K562 (cell line): ENCODE measurements at regions not wholly inside any gene's neighbourhood (a gene's known extent, or its start where the extent isn't known, plus 50 kb on each side); places are given as distances from the start of the nearest gene placed in this dataset.

Source experiments
- ATAC-seq: fragments of 200-7000 bp; cut with Tn5 transposase; 3 replicates; pipeline ENCODE4 v1.9.1; 2020; ENCODE audit warnings: moderate library complexity
- BruUV-seq: library from RNA; stranded (reverse); fragments of 400-500 nt; replicated peaks from 2 replicates; lab custom pipeline; 2021; lab: Mats Ljungman, UMichigan
- CTCF ChIA-PET: fragments of 300-600 bp; formaldehyde crosslinking; extraction: SDS; loops from one replicate; lab custom pipeline; 2021; ENCODE audit warnings: low intra/inter-chr PET ratio; lab: Yijun Ruan, JAX
- POLR2A ChIA-PET: fragments of 300-600, 350-650 bp; sonication (Branson Sonifier 250); formaldehyde crosslinking; extraction: SDS; loops from one replicate; lab custom pipeline; 2021; ENCODE audit warnings: antibody characterized with exemption, inconsistent platforms; lab: Yijun Ruan, JAX
- DNase-seq, 4 experiments: peaks; one replicate each; pipeline versions ENCODE4 v3.0.0 to v3.0.0-alpha.2; 2011 to 2018; ENCODE audit warnings: low spot score in 3 of 4, mixed read lengths in 3 of 4; ENCODE audit errors: extremely low read depth in 1 of 4
- FAIRE-seq: peaks from 2 replicates; lab custom pipeline; 2011; peaks lifted over from hg19 to GRCh38; lab: Jason Lieb, UNC
- H2AFZ ChIP-seq: 2 replicates; pipeline ENCODE4 v1.6.0; 2011; ENCODE audit warnings: low read depth, low read length, control low read depth, inconsistent platforms
- H3K27ac ChIP-seq: fragments of 200-600 bp; 3 replicates; pipeline ENCODE4 v1.8.0; 2011; ENCODE audit warnings: low read depth, mild to moderate bottlenecking, control low read depth, inconsistent platforms, low read length, moderate library complexity, mixed read lengths; ENCODE audit errors: extremely low read depth
- H3K27me3 ChIP-seq, 2 experiments: fragments of 300-600 bp in 1 of 2; 2 replicates in 1 of 2; 3 replicates in 1 of 2; pipeline versions ENCODE4 v1.6.0 to v1.8.0; 2011; ENCODE audit warnings: inconsistent platforms in 2 of 2, low read length in 2 of 2, mild to moderate bottlenecking in 1 of 2, mixed read lengths in 1 of 2, moderate library complexity in 1 of 2; ENCODE audit not compliant: control insufficient read depth in 2 of 2, insufficient read depth in 2 of 2
- H3K36me3 ChIP-seq: fragments of 300-600 bp; 3 replicates; pipeline ENCODE4 v1.8.0; 2011; ENCODE audit warnings: mild to moderate bottlenecking, low read length, inconsistent platforms; ENCODE audit not compliant: control insufficient read depth, insufficient read depth
- H3K4me1 ChIP-seq, 2 experiments: fragments of 200-600 bp in 1 of 2; replicated peaks in 1 of 2; 2 replicates in 1 of 2; 3 replicates in 1 of 2; pipeline versions ENCODE4 v1.5.1 to v1.8.0; 2011; ENCODE audit warnings: inconsistent platforms in 2 of 2, low read length in 2 of 2, mild to moderate bottlenecking in 1 of 2, mixed read lengths in 1 of 2, moderate library complexity in 1 of 2; ENCODE audit not compliant: control insufficient read depth in 2 of 2, insufficient read depth in 2 of 2
- H3K4me2 ChIP-seq: 2 replicates; pipeline ENCODE4 v1.6.1; 2011; ENCODE audit warnings: low read length, control low read depth, inconsistent platforms, mixed read lengths; ENCODE audit not compliant: insufficient read depth
- H3K4me3 ChIP-seq: fragments of 200-600 bp; sonication (generic), shearing (Covaris generic); 2 replicates; pipeline ENCODE4 v1.5.1; 2016; ENCODE audit warnings: control low read depth, inconsistent platforms
- H3K79me2 ChIP-seq: fragments of 200-600 bp; 3 replicates; pipeline ENCODE4 v1.8.0; 2011; ENCODE audit warnings: low read length, inconsistent platforms; ENCODE audit not compliant: control insufficient read depth, insufficient read depth
- H3K9ac ChIP-seq, 2 experiments: 2 replicates each; pipeline versions ENCODE4 v1.6.0 to v1.6.1; 2011; ENCODE audit warnings: low read depth in 2 of 2, low read length in 2 of 2, control low read depth in 1 of 2, inconsistent platforms in 1 of 2, mild to moderate bottlenecking in 1 of 2, mixed read lengths in 1 of 2; ENCODE audit not compliant: insufficient read depth in 1 of 2
- H3K9me1 ChIP-seq: one replicate; pipeline ENCODE4 v1.6.0; 2011; ENCODE audit warnings: inconsistent platforms, mild to moderate bottlenecking, low read length, moderate library complexity; ENCODE audit not compliant: control insufficient read depth, insufficient read depth
- H3K9me3 ChIP-seq: replicated peaks from 2 replicates; pipeline ENCODE4 v1.5.1; 2011; ENCODE audit warnings: low read depth, low read length, inconsistent platforms; ENCODE audit not compliant: control insufficient read depth, insufficient read depth
- H4K20me1 ChIP-seq: replicated peaks from 2 replicates; pipeline ENCODE4 v1.6.1; 2011; ENCODE audit warnings: low read length, inconsistent platforms, mixed read lengths; ENCODE audit not compliant: control insufficient read depth, insufficient read depth
- AFF4 ChIP-seq: sonication (generic); formaldehyde crosslinking; IDR thresholded peaks from 2 replicates; pipeline ENCODE4 v1.8.0; 2023; ENCODE audit warnings: mild to moderate bottlenecking, missing genetic modification reagents
- POLR2G ChIP-seq: fragments of 200-400 bp; formaldehyde crosslinking; IDR thresholded peaks from 2 replicates; pipeline ENCODE4 v1.6.1; 2017; ENCODE audit warnings: low read depth, mild to moderate bottlenecking, antibody characterized with exemption, low read length, moderate library complexity
- SAP30 ChIP-seq: fragments of 200-600 bp; sonication (generic); IDR thresholded peaks from 2 replicates; pipeline ENCODE4 v1.6.1; 2012; ENCODE audit warnings: borderline replicate concordance, low read depth, mild to moderate bottlenecking, moderate library complexity, low read length, control low read depth, inconsistent platforms; ENCODE audit not compliant: insufficient read depth, poor library complexity, severe bottlenecking
- TCF3 ChIP-seq: sonication (generic); formaldehyde crosslinking; IDR thresholded peaks from 2 replicates; pipeline ENCODE4 v1.4.0; 2020; ENCODE audit warnings: mild to moderate bottlenecking, missing genetic modification reagents
- ZBTB5 ChIP-seq: fragments of 450-650 bp; IDR thresholded peaks from 2 replicates; pipeline ENCODE4 v1.6.1; 2017; ENCODE audit warnings: antibody characterized with exemption
- ZNF41 ChIP-seq: fragments of 250-450 bp; sonication (Bioruptor Pico); conservative IDR thresholded peaks from 2 replicates; pipeline ENCODE4 v1.4.0; 2020; ENCODE audit warnings: mild to moderate bottlenecking
- ZNF75A ChIP-seq: fragments of 450-650 bp; formaldehyde crosslinking; IDR thresholded peaks from 2 replicates; pipeline ENCODE4 v1.4.0; 2020; ENCODE audit warnings: mild to moderate bottlenecking
- ZNF830 ChIP-seq: fragments of 250-450 bp; sonication (Bioruptor Pico); IDR thresholded peaks from 2 replicates; pipeline ENCODE4 v1.5.0; 2021; ENCODE audit warnings: mild to moderate bottlenecking
- WGBS: fragments of 100-300 bp; shearing (Covaris generic); methylation state at CpG from one replicate; pipeline ENCODE4 v1.1.6; 2016; ENCODE audit warnings: low coverage, mixed read lengths; ENCODE audit not compliant: insufficient coverage; ENCODE audit errors: missing lambda C conversion rate; 5-methylcytosine and 5-hydroxymethylcytosine counted together
- in situ Hi-C: fragments of 300-500 bp; cut with MboI; formaldehyde crosslinking; loops from 4 replicates; pipeline ENCODE4 v1.15.0; 2018; ENCODE audit warnings: inconsistent platforms, mixed read lengths
- intact Hi-C: fragments of 100-400 bp; cut with micrococcal nuclease; formaldehyde crosslinking; loops from 2 replicates; pipeline ENCODE4 v1.14.2; 2022
- TF ChIP-seq, protein P1 (sequence below): sonication (generic); formaldehyde crosslinking; IDR thresholded peaks from 2 replicates; pipeline ENCODE4 v1.8.1; 2023; ENCODE audit warnings: mild to moderate bottlenecking, missing genetic modification reagents

GRCh38 chr4:117284736-117285135, 199.4 kb upstream of the TRAM1L1 start (continued):
- TF ChIP-seq AFF4 (CRISPR knock-in tag) (no peak), POLR2G (no peak)
- TF ChIP-seq, protein P1, sequence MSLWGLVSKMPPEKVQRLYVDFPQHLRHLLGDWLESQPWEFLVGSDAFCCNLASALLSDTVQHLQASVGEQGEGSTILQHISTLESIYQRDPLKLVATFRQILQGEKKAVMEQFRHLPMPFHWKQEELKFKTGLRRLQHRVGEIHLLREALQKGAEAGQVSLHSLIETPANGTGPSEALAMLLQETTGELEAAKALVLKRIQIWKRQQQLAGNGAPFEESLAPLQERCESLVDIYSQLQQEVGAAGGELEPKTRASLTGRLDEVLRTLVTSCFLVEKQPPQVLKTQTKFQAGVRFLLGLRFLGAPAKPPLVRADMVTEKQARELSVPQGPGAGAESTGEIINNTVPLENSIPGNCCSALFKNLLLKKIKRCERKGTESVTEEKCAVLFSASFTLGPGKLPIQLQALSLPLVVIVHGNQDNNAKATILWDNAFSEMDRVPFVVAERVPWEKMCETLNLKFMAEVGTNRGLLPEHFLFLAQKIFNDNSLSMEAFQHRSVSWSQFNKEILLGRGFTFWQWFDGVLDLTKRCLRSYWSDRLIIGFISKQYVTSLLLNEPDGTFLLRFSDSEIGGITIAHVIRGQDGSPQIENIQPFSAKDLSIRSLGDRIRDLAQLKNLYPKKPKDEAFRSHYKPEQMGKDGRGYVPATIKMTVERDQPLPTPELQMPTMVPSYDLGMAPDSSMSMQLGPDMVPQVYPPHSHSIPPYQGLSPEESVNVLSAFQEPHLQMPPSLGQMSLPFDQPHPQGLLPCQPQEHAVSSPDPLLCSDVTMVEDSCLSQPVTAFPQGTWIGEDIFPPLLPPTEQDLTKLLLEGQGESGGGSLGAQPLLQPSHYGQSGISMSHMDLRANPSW = no peak
- TF ChIP-seq, all 486 proteins: peak for 0

GRCh38 chr4:117293784-117294183, 208.4 kb upstream of the TRAM1L1 start:
- TF ChIP-seq ZNF41 (CRISPR knock-in tag) (no peak), ZNF75A (CRISPR knock-in tag) (no peak), ZNF830 (CRISPR knock-in tag) (no peak), TCF3 (CRISPR knock-in tag) (no peak), ZBTB5 (no peak), SAP30 (no peak)
- ChIA-PET POLR2A (no interaction called here), CTCF (no interaction called here)
- Histone ChIP-seq H3K27me3 (no peaks in the 10 kb centered on the region), H3K4me2 (no peak overlapping the region), H3K9me3 (no peaks in the 10 kb centered on the region), H3K4me1 (no peaks in the 10 kb centered on the region), H3K9ac (no peak overlapping the region), H4K20me1 (no peaks in the 10 kb centered on the region), H3K9me1 (no peaks in the 10 kb centered on the region), H2AFZ (no peak overlapping the region), H3K36me3 (no peaks in the 10 kb centered on the region), H3K4me3 (no peak overlapping the region), H3K27ac (no peak overlapping the region), H3K79me2 (no peaks in the 10 kb centered on the region)
- DNase-seq = no peak
- no peak for FAIRE-seq
- ATAC-seq = no peak
- 30% methylated on average over 1 of the region's 1 CpG for WGBS
- in situ Hi-C loops = no loop called here
- intact Hi-C loops = no loop called here
- BruUV-seq = no TSS peak
